ENCODE measurements at regions not wholly inside any gene's neighbourhood (a gene's known extent, or its start where the extent isn't known, plus 50 kb on each side); places are given as distances from the start of the nearest gene placed in this dataset.

GRCh38 chr13:107881362-107881761 is 334.0 kb downstream of the LIG4 start:
- no peaks in the 10 kb centered on the region for H3K27me3 ChIP-seq
- DNase-seq (ENCODE audit: low spot score in 2 of 2): no peak
- no peaks in the 10 kb centered on the region for H3K9me3 ChIP-seq
- no peaks in the 10 kb centered on the region for H3K4me1 ChIP-seq
- no peaks in the 10 kb centered on the region for H3K36me3 ChIP-seq
- no peak overlapping the region for H3K4me3 ChIP-seq
- intact Hi-C loops (cut with DNase I; ENCODE audit: low total_unique reads): no loop called here
- TF ChIP-seq CTCF (IDR thresholded peaks at IDR 0.05) (no peak), POLR2A (IDR thresholded peaks at IDR 0.05) (no peak), POLR2AphosphoS5 (IDR thresholded peaks at IDR 0.05) (no peak)
- no peak overlapping the region for H3K27ac ChIP-seq

GRCh38 chr13:107874456-107874855 is 340.9 kb downstream of the LIG4 start:
- DNase-seq (ENCODE audit: low spot score in 2 of 2): no peak
- intact Hi-C loops (cut with DNase I; ENCODE audit: low total_unique reads): no loop called here
- Histone ChIP-seq H3K36me3 (no peaks in the 10 kb centered on the region), H3K27ac (no peak overlapping the region), H3K27me3 (peaks cover 0 to 18% of the 10 kb centered on the region in 2 donors), H3K4me3 (no peak overlapping the region), H3K9me3 (no peaks in the 10 kb centered on the region), H3K4me1 (no peaks in the 10 kb centered on the region)
- no peak for TF ChIP-seq CTCF (IDR thresholded peaks at IDR 0.05)
- no peak for TF ChIP-seq POLR2A (IDR thresholded peaks at IDR 0.05)
- no peak for TF ChIP-seq POLR2AphosphoS5 (IDR thresholded peaks at IDR 0.05)

GRCh38 chr13:107873926-107874325 is 341.4 kb downstream of the LIG4 start:
- Histone ChIP-seq H3K36me3 (no peaks in the 10 kb centered on the region), H3K9me3 (no peaks in the 10 kb centered on the region), H3K4me3 (no peak overlapping the region), H3K27me3 (peaks cover 0 to 20% of the 10 kb centered on the region in 2 donors), H3K27ac (no peak overlapping the region), H3K4me1 (no peaks in the 10 kb centered on the region)
- no peak for TF ChIP-seq POLR2AphosphoS5 (IDR thresholded peaks at IDR 0.05)
- TF ChIP-seq POLR2A (IDR thresholded peaks at IDR 0.05): no peak
- no peak for TF ChIP-seq CTCF (IDR thresholded peaks at IDR 0.05)
- intact Hi-C loops (cut with DNase I; ENCODE audit: low total_unique reads): no loop called here
- DNase-seq (ENCODE audit: low spot score in 2 of 2): no peak

- Histone ChIP-seq H3K36me3 (no peaks in the 10 kb centered on the region), H3K27ac (no peak overlapping the region), H3K4me1 (no peaks in the 10 kb centered on the region), H3K4me3 (no peak overlapping the region), H3K27me3 (peaks cover 0 to 48% of the 10 kb centered on the region in 2 donors), H3K9me3 (no peaks in the 10 kb centered on the region)
- intact Hi-C loops (cut with DNase I; ENCODE audit: low total_unique reads): no loop called here
- no peak for DNase-seq (ENCODE audit: low spot score in 2 of 2)
- TF ChIP-seq POLR2AphosphoS5 (IDR thresholded peaks at IDR 0.05) (no peak), POLR2A (IDR thresholded peaks at IDR 0.05) (no peak), CTCF (IDR thresholded peaks at IDR 0.05) (no peak)
Measured at GRCh38 chr13:107870400-107870799, 344.9 kb downstream of the LIG4 start.

GRCh38 chr13:107867701-107868661 is 347.4 kb downstream of the LIG4 start:
- H3K4me3 ChIP-seq: peak overlapping the region; percentile 34 to 60 (median 46)
- no peak overlapping the region for H3K27ac ChIP-seq
- TF ChIP-seq POLR2AphosphoS5 (IDR thresholded peaks at IDR 0.05) (no peak), CTCF (IDR thresholded peaks at IDR 0.05) (no peak), POLR2A (IDR thresholded peaks at IDR 0.05) (no peak)
- no peaks in the 10 kb centered on the region for H3K9me3 ChIP-seq
- H3K36me3 ChIP-seq: no peaks in the 10 kb centered on the region
- intact Hi-C loops (cut with DNase I; ENCODE audit: low total_unique reads): no loop called here
- no peaks in the 10 kb centered on the region for H3K4me1 ChIP-seq
- DNase-seq (ENCODE audit: low spot score in 2 of 2): no peak
- H3K27me3 ChIP-seq: peaks cover 0 to 56% of the 10 kb centered on the region in 2 donors

Measured in breast epithelium (tissue), 4 donors.